RWPE1 (cell line): ENCODE measurements at regions not wholly inside any gene's neighbourhood (a gene's known extent, or its start where the extent isn't known, plus 50 kb on each side); places are given as distances from the start of the nearest gene placed in this dataset.

Experiments used
- CTCF ChIA-PET: fragments of 350-600 bp; sonication (Branson Sonifier 250); formaldehyde crosslinking; extraction: SDS; loops from one replicate; lab custom pipeline; 2021; lab: Yijun Ruan, JAX
- POLR2A ChIA-PET: fragments of 400-600 bp; formaldehyde crosslinking; extraction: SDS; loops from one replicate; lab custom pipeline; 2020; ENCODE audit warnings: antibody characterized with exemption; ENCODE audit not compliant: low non-redundant PET; lab: Yijun Ruan, JAX
- DNase-seq: peaks from one replicate; pipeline ENCODE4 v3.0.0; 2012; ENCODE audit warnings: low spot score
- H3K27ac ChIP-seq: fragments of 450-650 bp; 2 replicates; pipeline ENCODE4 v1.5.1; 2017
- CTCF ChIP-seq: fragments of 450-650 bp; conservative IDR thresholded peaks from 2 replicates; pipeline ENCODE4 v1.5.1; 2017; ENCODE audit warnings: low read depth, mild to moderate bottlenecking

- CTCF ChIA-PET, result interaction anchor here (0.6 kb wide), 1 partner anchor 809 kb away, joined by 3 read pairs; no protein-coding TSS in a partner anchor
Observed at GRCh38 chr7:1295776-1296355, 63.2 kb downstream of the UNCX start.

DNA sequence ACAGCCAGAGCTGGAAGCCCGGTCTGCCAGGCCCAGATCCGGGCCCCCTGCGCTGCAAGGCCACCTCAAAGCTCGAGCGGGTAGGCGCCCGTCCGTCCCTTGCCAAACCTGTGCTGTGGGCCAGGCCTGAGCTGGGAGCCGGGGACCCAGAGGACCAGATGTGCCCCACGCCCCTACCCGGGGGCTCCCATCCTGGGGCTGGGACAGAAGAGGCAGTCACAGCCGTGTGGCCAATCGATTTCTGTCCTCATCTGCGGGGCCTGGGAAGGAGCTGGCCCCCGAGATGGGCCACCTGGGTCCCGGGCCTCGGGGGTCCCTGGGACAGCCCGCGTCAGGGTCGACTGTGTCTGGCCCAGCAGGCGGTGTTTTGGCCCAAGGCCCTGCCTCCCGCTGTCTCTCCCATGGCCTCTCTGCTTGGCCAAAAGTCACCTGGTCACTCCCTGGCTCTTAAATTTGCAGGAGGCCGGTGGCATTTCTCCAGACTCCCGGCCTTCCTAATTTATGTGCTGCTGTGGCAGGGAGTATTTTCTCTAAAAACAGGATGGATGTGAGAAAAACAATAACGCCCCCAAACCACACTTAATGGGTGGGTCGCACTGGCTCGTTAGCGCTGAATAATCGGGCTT lies 63.8 kb downstream of the UNCX start:
- DNase-seq, result no peak
- H3K27ac ChIP-seq, result no peak overlapping the region
- TF ChIP-seq CTCF, result no peak
- ChIA-PET POLR2A (no interaction called here), CTCF (interaction anchor here (0.6 to 0.7 kb wide), 2 partner anchors 12 to 808 kb away, joined by 3 to 4 read pairs; no protein-coding TSS in a partner anchor)

More at GRCh38 chr7:1295776-1296355, 63.2 kb downstream of the UNCX start:
- TF ChIP-seq CTCF, result no peak
- H3K27ac ChIP-seq, result no peak overlapping the region
- no peak for DNase-seq
- POLR2A ChIA-PET, result no interaction called here

DNA sequence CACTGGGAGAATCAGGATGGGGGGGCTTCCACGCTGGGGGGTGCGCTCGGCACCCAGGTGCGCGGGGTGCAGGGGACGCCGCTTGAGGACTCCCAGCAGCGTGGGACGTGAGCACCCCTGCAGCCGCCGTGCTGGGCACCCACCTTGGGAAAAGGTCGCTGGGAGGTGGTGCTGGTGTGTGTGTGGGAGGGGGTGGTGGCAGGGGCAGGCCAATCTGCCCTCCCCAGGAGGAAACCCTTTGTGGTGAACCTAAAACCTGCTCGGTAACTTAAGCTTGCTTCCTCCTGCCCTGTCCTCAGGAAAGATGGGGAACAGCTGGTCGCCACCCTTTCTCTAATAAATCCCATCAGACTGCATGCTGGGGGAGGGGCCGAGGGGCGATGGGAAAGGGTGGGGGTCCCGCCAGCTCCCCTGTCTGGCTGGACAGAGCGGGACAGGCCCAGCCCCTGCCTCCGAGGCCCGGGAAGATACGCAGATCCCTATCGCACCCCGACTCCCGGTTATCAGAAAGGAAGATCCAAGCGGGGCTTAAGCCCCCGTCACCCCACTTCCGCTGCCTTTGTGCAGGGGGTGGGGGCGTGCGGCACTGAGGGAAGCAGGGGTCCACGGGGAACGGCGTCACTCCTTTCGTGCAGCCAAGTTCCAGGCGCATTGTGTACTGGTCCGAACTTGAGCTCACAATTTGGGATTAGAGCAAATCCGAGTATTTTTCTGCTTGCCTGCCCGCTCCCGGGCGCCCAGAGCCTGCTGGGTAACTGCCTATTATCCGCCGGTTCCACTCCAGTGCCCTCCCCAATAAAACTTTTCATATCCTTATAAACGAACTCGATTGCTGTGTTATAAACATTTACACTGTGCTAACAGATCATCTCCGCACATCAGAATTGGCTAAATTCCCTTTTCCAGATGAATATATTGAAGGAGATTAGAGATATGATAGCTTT lies 64.6 kb downstream of the UNCX start:
- TF ChIP-seq CTCF, result no peak
- POLR2A ChIA-PET, result interaction anchor here (0.5 kb wide), 1 partner anchor 1102 kb away, joined by 4 read pairs; no protein-coding TSS in a partner anchor
- no peak for DNase-seq
- H3K27ac ChIP-seq, result no peak overlapping the region
- CTCF ChIA-PET, result interaction anchor here (0.6 to 0.8 kb wide), 4 partner anchors 13 to 465 kb away, joined by 3 to 4 read pairs (median 3); no protein-coding TSS in a partner anchor

DNA sequence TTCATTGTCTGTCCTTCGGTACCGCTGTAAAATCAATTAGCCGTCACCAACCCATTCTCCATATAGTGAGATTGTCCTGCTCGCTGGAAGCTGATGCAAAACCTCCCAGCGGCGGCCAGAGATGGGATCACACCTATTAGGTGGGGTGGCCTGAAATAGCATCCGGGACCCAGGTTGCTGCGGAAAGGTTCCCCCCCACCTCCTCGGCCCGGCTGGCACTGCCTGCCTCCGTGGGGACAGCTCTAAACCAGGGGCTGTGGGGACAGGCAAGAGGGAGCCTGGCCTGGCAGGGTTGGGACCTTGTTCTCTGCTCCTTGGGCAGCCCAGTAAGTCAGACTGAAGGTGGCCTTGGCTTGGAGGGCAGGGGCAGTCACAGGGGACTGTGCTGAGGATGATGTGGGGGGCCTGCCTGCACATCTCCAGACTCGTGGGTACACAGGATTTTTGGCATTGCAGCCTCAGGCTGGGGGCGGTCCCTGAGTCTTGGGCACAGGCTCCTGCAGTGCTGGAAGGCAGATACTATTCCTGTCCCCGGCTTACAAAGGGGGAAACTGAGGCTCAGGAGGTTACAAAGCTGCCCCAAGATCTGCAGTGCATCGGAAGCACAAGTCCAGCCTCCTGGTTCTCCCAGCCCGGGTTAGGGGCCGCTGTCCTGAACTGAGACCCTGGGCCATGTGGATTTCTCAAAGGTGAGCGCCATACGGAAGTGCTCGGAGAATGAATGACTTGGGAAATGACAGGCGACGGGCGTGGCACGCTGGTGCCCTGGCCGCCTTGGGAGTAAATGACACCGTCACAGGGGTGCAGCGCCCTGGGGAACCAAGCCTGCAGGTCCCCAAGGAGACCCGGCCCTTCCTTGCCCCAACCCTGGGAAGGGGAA lies 65.6 kb downstream of the UNCX start:
- ChIA-PET POLR2A (interaction anchor here (0.5 kb wide), 1 partner anchor 1103 kb away, joined by 4 read pairs; no protein-coding TSS in a partner anchor), CTCF (interaction anchor here (0.6 kb wide), 1 partner anchor 67 kb away, joined by 3 read pairs; no protein-coding TSS in a partner anchor)
- no peak for TF ChIP-seq CTCF
- H3K27ac ChIP-seq, result no peak overlapping the region
- DNase-seq, result no peak

DNA sequence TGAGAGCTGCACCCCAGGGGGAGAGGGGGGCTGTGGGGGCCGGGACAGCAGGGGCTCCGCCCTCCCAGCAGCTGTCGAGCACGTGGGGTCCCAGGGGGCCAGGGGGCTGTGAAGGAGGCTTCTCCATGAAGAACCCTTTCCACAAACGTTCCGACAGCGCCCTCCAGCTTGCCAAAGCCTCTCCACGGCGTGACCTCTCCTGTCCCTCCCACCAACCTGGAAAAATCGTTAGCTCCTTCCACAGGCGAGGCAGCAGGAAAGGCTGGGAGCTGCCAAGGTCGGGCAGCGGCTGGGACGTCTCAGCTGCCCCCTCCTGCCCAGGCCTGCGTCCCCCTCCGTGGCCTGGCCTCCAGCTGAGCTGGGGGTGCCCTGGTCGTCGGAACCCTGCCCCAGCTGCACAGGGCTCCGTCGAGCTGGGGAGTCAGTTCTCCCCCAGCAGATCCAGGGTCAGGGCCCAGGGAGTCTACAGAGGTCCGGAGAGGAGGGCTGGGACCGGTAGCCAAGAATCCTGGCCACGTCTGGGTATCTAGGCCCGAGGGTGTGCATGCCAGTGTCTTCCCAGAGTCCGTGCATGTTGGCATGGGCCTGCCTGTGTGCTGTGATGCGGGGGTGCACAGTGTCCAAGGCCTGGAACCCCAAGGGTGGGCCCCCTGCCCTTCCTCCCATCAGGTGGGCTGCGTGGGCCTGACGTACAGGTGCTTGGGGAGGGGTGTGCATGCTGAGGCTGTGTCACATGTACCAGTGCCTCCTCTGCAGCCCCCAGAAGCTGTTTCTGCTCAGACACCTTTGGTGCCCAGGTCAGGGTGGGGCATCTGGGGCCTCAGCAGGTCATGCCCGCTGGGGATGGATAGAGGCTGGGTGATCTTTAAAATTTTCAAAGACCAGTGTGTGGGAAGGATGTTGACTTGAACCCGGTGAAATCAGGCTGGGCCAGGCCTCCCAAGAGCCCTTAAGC lies 66.5 kb downstream of the UNCX start:
- no peak for TF ChIP-seq CTCF
- CTCF ChIA-PET, result no interaction called here
- POLR2A ChIA-PET, result no interaction called here
- H3K27ac ChIP-seq, result no peak overlapping the region
- no peak for DNase-seq
